H1 (cell line): ENCODE measurements at regions not wholly inside any gene's neighbourhood (a gene's known extent, or its start where the extent isn't known, plus 50 kb on each side); places are given as distances from the start of the nearest gene placed in this dataset.

Experiments used
- CTCF ChIA-PET: fragments of 300-600 bp; sonication (Branson Sonifier 250); formaldehyde crosslinking; loops from one replicate; lab custom pipeline; 2021; ENCODE audit not compliant: partially characterized antibody; lab: Charles Lee
- POLR2A ChIA-PET: fragments of 300-600 bp; sonication (Branson Sonifier 250); formaldehyde crosslinking; loops from one replicate; lab custom pipeline; 2021; ENCODE audit warnings: inconsistent platforms; ENCODE audit not compliant: partially characterized antibody; lab: Charles Lee
- DNase-seq, 2 experiments: peaks; one replicate each; pipeline versions ENCODE4 v3.0.0 to v3.0.0-alpha.2; 2010 to 2022; ENCODE audit warnings: low spot score in 2 of 2, low read depth in 1 of 2, mixed read lengths in 1 of 2
- FAIRE-seq: peaks from 2 replicates; lab custom pipeline; 2011; peaks lifted over from hg19 to GRCh38; lab: Jason Lieb, UNC
- H2AFZ ChIP-seq: 2 replicates; pipeline ENCODE4 v1.8.1; 2012; ENCODE audit warnings: low read length, inconsistent platforms
- H2AK5ac ChIP-seq: 2 replicates; pipeline ENCODE4 v1.6.1; 2013; ENCODE audit warnings: low read depth, low read length
- H2BK120ac ChIP-seq: replicated peaks from 2 replicates; pipeline ENCODE3; 2013; ENCODE audit warnings: low read depth, low read length, inconsistent platforms
- H2BK12ac ChIP-seq: 2 replicates; pipeline ENCODE4 v1.6.1; 2013; ENCODE audit warnings: low read depth, low read length
- H2BK15ac ChIP-seq: 2 replicates; pipeline ENCODE4 v1.6.1; 2013; ENCODE audit warnings: low read length
- H2BK20ac ChIP-seq: 2 replicates; pipeline ENCODE4 v1.6.1; 2013; ENCODE audit warnings: low read length
- H2BK5ac ChIP-seq: 2 replicates; pipeline ENCODE4 v1.6.1; 2013; ENCODE audit warnings: low read depth, low read length
- H3K14ac ChIP-seq: 2 replicates; pipeline ENCODE4 v1.6.1; 2013; ENCODE audit warnings: inconsistent platforms; ENCODE audit not compliant: insufficient read length
- H3K18ac ChIP-seq: 2 replicates; pipeline ENCODE4 v1.6.1; 2013; ENCODE audit warnings: low read length; ENCODE audit errors: extremely low read depth
- H3K23ac ChIP-seq: 2 replicates; pipeline ENCODE4 v1.6.1; 2013; ENCODE audit warnings: inconsistent platforms; ENCODE audit not compliant: insufficient read length
- H3K23me2 ChIP-seq: 2 replicates; pipeline ENCODE4 v1.6.1; 2013; ENCODE audit warnings: low read depth, low read length
- H3K27ac ChIP-seq: 2 replicates; pipeline ENCODE4 v1.6.1; 2011; ENCODE audit warnings: low read depth, low read length, inconsistent platforms
- H3K27me3 ChIP-seq, 4 experiments: replicated peaks in 1 of 4; 1 replicate in 1 of 4; 2 replicates in 3 of 4; pipeline versions ENCODE4 v1.6.1 to v1.8.1; 2011 to 2013; ENCODE audit warnings: low read length in 3 of 4, mild to moderate bottlenecking in 3 of 4, inconsistent platforms in 2 of 4, mixed read lengths in 2 of 4, moderate library complexity in 1 of 4; ENCODE audit not compliant: control insufficient read depth in 3 of 4, insufficient read depth in 3 of 4; ENCODE audit errors: extremely low read depth in 1 of 4
- H3K36me3 ChIP-seq, 4 experiments: 2 replicates each; pipeline versions ENCODE4 v1.6.1 to v1.8.1; 2011 to 2013; ENCODE audit warnings: mild to moderate bottlenecking in 4 of 4, low read length in 3 of 4, moderate library complexity in 2 of 4, control low read depth in 1 of 4, inconsistent platforms in 1 of 4; ENCODE audit not compliant: insufficient read depth in 4 of 4, control insufficient read depth in 2 of 4
- H3K4ac ChIP-seq: replicated peaks from 2 replicates; pipeline ENCODE3; 2013; ENCODE audit warnings: low read length, low read depth, mixed read lengths, inconsistent platforms; ENCODE audit not compliant: insufficient read length
- H3K4me1 ChIP-seq, 4 experiments: replicated peaks in 1 of 4; 1 replicate in 1 of 4; 2 replicates in 3 of 4; pipeline versions ENCODE4 v1.6.1 to v1.8.1; 2011 to 2013; ENCODE audit warnings: low read length in 3 of 4, inconsistent platforms in 2 of 4, mixed read lengths in 1 of 4; ENCODE audit not compliant: insufficient read depth in 4 of 4, control insufficient read depth in 3 of 4
- H3K4me2 ChIP-seq, 2 experiments: 2 replicates each; pipeline versions ENCODE4 v1.6.1 to v1.8.1; 2011 to 2013; ENCODE audit warnings: low read depth in 2 of 2, low read length in 2 of 2, control low read depth in 1 of 2, inconsistent platforms in 1 of 2, mild to moderate bottlenecking in 1 of 2; ENCODE audit not compliant: insufficient read depth in 1 of 2
- H3K4me3 ChIP-seq, 4 experiments: fragments of 200-600, 300-600 bp in 1 of 4; sonication (generic), shearing (Covaris generic), sonication (Bioruptor Twin) in 1 of 4; 2 replicates each; pipeline versions ENCODE4 v1.5.1 to v1.8.1; 2011 to 2016; ENCODE audit warnings: low read length in 4 of 4, low read depth in 3 of 4, control low read depth in 2 of 4, inconsistent platforms in 2 of 4, mild to moderate bottlenecking in 2 of 4, mixed read lengths in 1 of 4, moderate library complexity in 1 of 4; ENCODE audit not compliant: insufficient read depth in 2 of 4; ENCODE audit errors: extremely low read depth in 1 of 4
- H3K56ac ChIP-seq: replicated peaks from 2 replicates; pipeline ENCODE3; 2013; ENCODE audit warnings: low read depth, mild to moderate bottlenecking, mixed read lengths, low read length, inconsistent platforms; ENCODE audit not compliant: insufficient read length
- H3K79me1 ChIP-seq: 2 replicates; pipeline ENCODE4 v1.6.1; 2013; ENCODE audit warnings: low read depth, low read length, control low read depth
- H3K79me2 ChIP-seq, 2 experiments: 2 replicates each; pipeline versions ENCODE4 v1.6.1 to v1.8.1; 2012 to 2013; ENCODE audit warnings: low read length in 2 of 2, mild to moderate bottlenecking in 2 of 2, inconsistent platforms in 1 of 2; ENCODE audit not compliant: insufficient read depth in 2 of 2, control insufficient read depth in 1 of 2
- H3K9ac ChIP-seq, 4 experiments: replicated peaks in 1 of 4; 1 replicate in 1 of 4; 2 replicates in 3 of 4; pipeline versions ENCODE4 v1.6.1 to v1.8.1; 2011 to 2013; ENCODE audit warnings: low read depth in 3 of 4, low read length in 3 of 4, control low read depth in 2 of 4, mild to moderate bottlenecking in 2 of 4, moderate library complexity in 2 of 4, inconsistent platforms in 1 of 4; ENCODE audit errors: extremely low read depth in 1 of 4
- H3K9me3 ChIP-seq, 2 experiments: 2 replicates each; pipeline versions ENCODE4 v1.6.1 to v1.8.1; 2012 to 2013; ENCODE audit warnings: mild to moderate bottlenecking in 2 of 2, moderate library complexity in 2 of 2, control low read depth in 1 of 2, inconsistent platforms in 1 of 2, low read depth in 1 of 2, low read length in 1 of 2, mixed read lengths in 1 of 2; ENCODE audit not compliant: insufficient read depth in 2 of 2
- H4K20me1 ChIP-seq, 2 experiments: replicated peaks in 1 of 2; 2 replicates each; pipeline versions ENCODE3 to v1.8.1; 2011 to 2013; ENCODE audit warnings: inconsistent platforms in 2 of 2, low read length in 2 of 2, mild to moderate bottlenecking in 1 of 2; ENCODE audit not compliant: insufficient read depth in 2 of 2, control insufficient read depth in 1 of 2
- H4K5ac ChIP-seq: 2 replicates; pipeline ENCODE4 v1.6.1; 2013; ENCODE audit warnings: low read length, low read depth, mixed read lengths, inconsistent platforms; ENCODE audit not compliant: insufficient read length
- H4K8ac ChIP-seq: 2 replicates; pipeline ENCODE4 v1.8.0; 2013; ENCODE audit warnings: mild to moderate bottlenecking, moderate library complexity, low read length, inconsistent platforms; ENCODE audit not compliant: insufficient read depth; ENCODE audit errors: extremely low read depth
- H4K91ac ChIP-seq: replicated peaks from 2 replicates; pipeline ENCODE3; 2013; ENCODE audit warnings: low read length, mixed read lengths, inconsistent platforms; ENCODE audit not compliant: insufficient read length
- BRCA1 ChIP-seq: IDR thresholded peaks from 2 replicates; pipeline ENCODE4 v1.6.1; 2012; ENCODE audit warnings: low read depth, low read length, improper control_type of control experiment
- CBX5 ChIP-seq: fragments of 300-800, 300-1000 bp; sonication (generic); IDR thresholded peaks from 2 replicates; pipeline ENCODE4 v1.7.1; 2016; ENCODE audit warnings: antibody characterized with exemption, low read length, low read depth
- NANOG ChIP-seq: IDR thresholded peaks from 2 replicates; pipeline ENCODE4 v1.6.1; 2011; ENCODE audit warnings: low read length, low read depth, mild to moderate bottlenecking, inconsistent platforms; ENCODE audit not compliant: insufficient read depth, poor library complexity, severe bottlenecking
- POLR2AphosphoS5 ChIP-seq: IDR thresholded peaks from 2 replicates; pipeline ENCODE4 v1.6.1; 2011; ENCODE audit warnings: low read depth, low read length
- RAD21 ChIP-seq, 2 experiments: IDR thresholded peaks in 1 of 2; conservative IDR thresholded peaks in 1 of 2; 2 replicates each; pipeline ENCODE4 v1.6.1; 2011; ENCODE audit warnings: low read depth in 2 of 2, low read length in 2 of 2, improper control_type of control experiment in 1 of 2, inconsistent platforms in 1 of 2, mild to moderate bottlenecking in 1 of 2, moderate library complexity in 1 of 2
- RNF2 ChIP-seq: fragments of 200-900, 300-1000 bp; sonication (generic); IDR thresholded peaks from 2 replicates; pipeline ENCODE4 v1.7.1; 2016; ENCODE audit warnings: borderline replicate concordance, low read depth, mild to moderate bottlenecking, antibody characterized with exemption, low read length; ENCODE audit not compliant: poor library complexity, severe bottlenecking; ENCODE audit errors: missing control alignments
- RXRA ChIP-seq: IDR thresholded peaks from 2 replicates; pipeline ENCODE4 v1.6.1; 2011; ENCODE audit warnings: low read depth, mild to moderate bottlenecking, low read length, moderate library complexity; ENCODE audit not compliant: insufficient read depth
- SIN3A ChIP-seq, 2 experiments: IDR thresholded peaks in 1 of 2; conservative IDR thresholded peaks in 1 of 2; 2 replicates each; pipeline ENCODE4 v1.6.1; 2011 to 2012; ENCODE audit warnings: low read length in 2 of 2, improper control_type of control experiment in 1 of 2, low read depth in 1 of 2, mild to moderate bottlenecking in 1 of 2
- SIRT6 ChIP-seq: IDR thresholded peaks from one replicate; pipeline ENCODE4 v1.7.1; 2012; ENCODE audit warnings: low read length, inconsistent platforms
- TEAD4 ChIP-seq: IDR thresholded peaks from 2 replicates; pipeline ENCODE4 v1.6.1; 2012; ENCODE audit warnings: low read depth, low read length, inconsistent platforms, mixed read lengths
- YY1 ChIP-seq: IDR thresholded peaks from 2 replicates; pipeline ENCODE4 v1.6.1; 2011; ENCODE audit warnings: low read depth, mild to moderate bottlenecking, low read length
- WGBS, 2 experiments: shearing (Covaris generic) in 1 of 2; methylation state at CpG; one replicate each; pipeline versions ENCODE4 v1.1.6 to v1.1.7; 2013 to 2015; ENCODE audit warnings: low lambda C conversion rate in 2 of 2, mixed read lengths in 2 of 2, inconsistent platforms in 1 of 2, low coverage in 1 of 2, missing lambda C conversion rate in 1 of 2; ENCODE audit not compliant: insufficient replicate concordance in 2 of 2, insufficient coverage in 1 of 2, insufficient read length in 1 of 2; ENCODE audit errors: extremely low coverage in 1 of 2, missing lambda C conversion rate in 1 of 2; 5-methylcytosine and 5-hydroxymethylcytosine counted together
- TF ChIP-seq, protein P1 (sequence below): IDR thresholded peaks from 2 replicates; pipeline ENCODE4 v1.6.1; 2012; ENCODE audit warnings: low read length, inconsistent platforms

DNA sequence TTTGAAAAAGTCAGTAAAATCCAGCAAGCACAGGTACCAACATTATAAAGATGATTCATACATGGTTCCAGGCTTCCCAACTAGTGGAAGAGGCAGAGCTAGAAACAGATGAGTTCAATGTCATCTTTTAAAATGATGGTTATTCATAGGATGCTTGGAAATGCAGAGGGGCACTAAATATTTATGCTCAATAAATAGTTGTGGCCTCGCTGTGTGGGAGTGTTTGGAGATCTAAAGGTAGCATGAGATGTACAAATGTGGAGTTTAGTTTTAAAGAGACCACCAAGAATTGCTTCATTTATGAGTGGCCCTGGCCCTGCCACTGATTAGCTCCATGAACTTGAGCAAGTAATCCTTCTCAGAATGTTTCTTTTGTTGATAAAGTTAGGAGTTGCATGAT lies 182.2 kb downstream of the ETS1 start:
- Histone ChIP-seq H2BK12ac (no peak overlapping the region), H3K23me2 (no peaks in the 10 kb centered on the region), H3K27ac (no peak overlapping the region), H3K79me2 (no peaks in the 10 kb centered on the region), H2AK5ac (no peak overlapping the region), H3K27me3 (no peaks in the 10 kb centered on the region), H4K5ac (no peak overlapping the region), H3K23ac (no peak overlapping the region), H3K18ac (no peak overlapping the region), H3K9me3 (no peaks in the 10 kb centered on the region), H3K79me1 (no peaks in the 10 kb centered on the region), H3K14ac (no peak overlapping the region), H4K91ac (no peak overlapping the region), H4K20me1 (no peaks in the 10 kb centered on the region), H3K36me3 (no peaks in the 10 kb centered on the region), H3K4me1 (no peaks in the 10 kb centered on the region), H3K56ac (no peak overlapping the region), H4K8ac (no peak overlapping the region), H2BK15ac (no peak overlapping the region), H2BK120ac (no peak overlapping the region), H3K4ac (no peak overlapping the region), H2AFZ (no peak overlapping the region), H3K4me3 (no peak overlapping the region), H2BK20ac (no peak overlapping the region), H2BK5ac (no peak overlapping the region), H3K9ac (no peak overlapping the region), H3K4me2 (no peak overlapping the region)
- TF ChIP-seq CBX5 (no peak), RNF2 (no peak), POLR2AphosphoS5 (no peak), RAD21 (IDR thresholded peaks at IDR 0.05 in 1 of 2, conservative IDR thresholded peaks at IDR 0.05 in 1 of 2; ENCODE audit: low read depth in 2 of 2, low read length in 2 of 2) (no peak), TEAD4 (no peak), SIRT6 (no peak), RXRA (no peak), BRCA1 (no peak), YY1 (no peak), SIN3A (conservative IDR thresholded peaks at IDR 0.05 in 1 of 2, IDR thresholded peaks at IDR 0.05 in 1 of 2; ENCODE audit: low read depth in 1 of 2, low read length in 2 of 2) (no peak), NANOG (no peak)
- TF ChIP-seq, protein P1, sequence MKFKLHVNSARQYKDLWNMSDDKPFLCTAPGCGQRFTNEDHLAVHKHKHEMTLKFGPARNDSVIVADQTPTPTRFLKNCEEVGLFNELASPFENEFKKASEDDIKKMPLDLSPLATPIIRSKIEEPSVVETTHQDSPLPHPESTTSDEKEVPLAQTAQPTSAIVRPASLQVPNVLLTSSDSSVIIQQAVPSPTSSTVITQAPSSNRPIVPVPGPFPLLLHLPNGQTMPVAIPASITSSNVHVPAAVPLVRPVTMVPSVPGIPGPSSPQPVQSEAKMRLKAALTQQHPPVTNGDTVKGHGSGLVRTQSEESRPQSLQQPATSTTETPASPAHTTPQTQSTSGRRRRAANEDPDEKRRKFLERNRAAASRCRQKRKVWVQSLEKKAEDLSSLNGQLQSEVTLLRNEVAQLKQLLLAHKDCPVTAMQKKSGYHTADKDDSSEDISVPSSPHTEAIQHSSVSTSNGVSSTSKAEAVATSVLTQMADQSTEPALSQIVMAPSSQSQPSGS: no peak
- POLR2A ChIA-PET: no interaction called here
- FAIRE-seq (no peak), DNase-seq (no peak)
- 83% methylated on average over 1 of the region's 1 CpG; no CpG with 5 or more reads in 1 of the 2 experiments for WGBS, 2 experiments
- CTCF ChIA-PET: interaction anchor here (0.6 to 1.7 kb wide), 3 partner anchors 16 to 87 kb away, joined by 3 to 4 read pairs (median 4); no protein-coding TSS in a partner anchor
